ENCODE measurements at regions not wholly inside any gene's neighbourhood (a gene's known extent, or its start where the extent isn't known, plus 50 kb on each side); places are given as distances from the start of the nearest gene placed in this dataset.

GRCh38 chr3:7877312-7877711, 624.3 kb upstream of the LMCD1 start:
- Histone ChIP-seq H3K4me3 (ENCODE audit: low read length in 3 of 3) (no peak overlapping the region), H3K36me3 (ENCODE audit: control insufficient read depth in 3 of 3, insufficient read depth in 3 of 3, low read length in 3 of 3) (no peaks in the 10 kb centered on the region), H3K9ac (ENCODE audit: low read depth in 1 of 3, low read length in 3 of 3) (no peak overlapping the region), H3K27ac (ENCODE audit: low read depth, low read length) (no peak overlapping the region), H3K27me3 (ENCODE audit: control insufficient read depth in 3 of 3, insufficient read depth in 3 of 3, low read length in 3 of 3) (no peaks in the 10 kb centered on the region), H3K9me3 (ENCODE audit: control insufficient read depth in 3 of 3, low read length in 3 of 3) (no peaks in the 10 kb centered on the region), H3K4me1 (ENCODE audit: control insufficient read depth in 3 of 3, insufficient read depth in 3 of 3, low read length in 3 of 3) (no peaks in the 10 kb centered on the region)

- H3K4me3 ChIP-seq (ENCODE audit: low read length in 3 of 3), result no peak overlapping the region
- no peaks in the 10 kb centered on the region for H3K36me3 ChIP-seq (ENCODE audit: control insufficient read depth in 3 of 3, insufficient read depth in 3 of 3, low read length in 3 of 3)
- no peaks in the 10 kb centered on the region for H3K4me1 ChIP-seq (ENCODE audit: control insufficient read depth in 3 of 3, insufficient read depth in 3 of 3, low read length in 3 of 3)
- no peak overlapping the region for H3K27ac ChIP-seq (ENCODE audit: low read depth, low read length)
- no peaks in the 10 kb centered on the region for H3K9me3 ChIP-seq (ENCODE audit: control insufficient read depth in 3 of 3, low read length in 3 of 3)
- H3K9ac ChIP-seq (ENCODE audit: low read depth in 1 of 3, low read length in 3 of 3), result no peak overlapping the region
- H3K27me3 ChIP-seq (ENCODE audit: control insufficient read depth in 3 of 3, insufficient read depth in 3 of 3, low read length in 3 of 3), result no peaks in the 10 kb centered on the region
Observed at GRCh38 chr3:7879572-7879971, 622.1 kb upstream of the LMCD1 start.

GRCh38 chr3:7881946-7882345, 619.7 kb upstream of the LMCD1 start:
- no peak overlapping the region for H3K9ac ChIP-seq (ENCODE audit: low read depth in 1 of 3, low read length in 3 of 3)
- H3K9me3 ChIP-seq (ENCODE audit: control insufficient read depth in 3 of 3, low read length in 3 of 3), result no peaks in the 10 kb centered on the region
- no peaks in the 10 kb centered on the region for H3K27me3 ChIP-seq (ENCODE audit: control insufficient read depth in 3 of 3, insufficient read depth in 3 of 3, low read length in 3 of 3)
- no peak overlapping the region for H3K27ac ChIP-seq (ENCODE audit: low read depth, low read length)
- H3K4me1 ChIP-seq (ENCODE audit: control insufficient read depth in 3 of 3, insufficient read depth in 3 of 3, low read length in 3 of 3), result no peaks in the 10 kb centered on the region
- no peaks in the 10 kb centered on the region for H3K36me3 ChIP-seq (ENCODE audit: control insufficient read depth in 3 of 3, insufficient read depth in 3 of 3, low read length in 3 of 3)
- no peak overlapping the region for H3K4me3 ChIP-seq (ENCODE audit: low read length in 3 of 3)

DNA sequence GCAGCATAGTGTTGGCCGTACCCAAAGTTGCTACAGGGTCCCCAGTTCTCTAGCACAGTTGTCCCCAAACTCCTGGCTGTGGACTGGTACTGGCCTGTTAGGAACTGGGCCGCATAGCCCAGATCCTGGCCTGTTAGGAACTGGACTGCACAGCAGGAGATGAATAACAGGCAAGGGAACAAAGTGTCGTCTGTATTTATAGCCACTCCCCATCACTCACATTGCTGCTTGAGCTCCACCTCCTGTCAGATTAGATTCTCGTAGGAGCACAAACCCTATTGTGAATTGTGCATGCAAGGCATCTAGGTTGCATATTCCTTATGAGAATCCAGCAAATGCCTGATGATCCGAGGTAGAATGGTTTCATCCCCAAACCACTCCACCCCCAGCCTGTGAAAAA, 604.0 kb upstream of the LMCD1 start:
- Histone ChIP-seq H3K27ac (ENCODE audit: low read depth, low read length) (no peak overlapping the region), H3K9ac (ENCODE audit: low read depth in 1 of 3, low read length in 3 of 3) (no peak overlapping the region), H3K27me3 (ENCODE audit: control insufficient read depth in 3 of 3, insufficient read depth in 3 of 3, low read length in 3 of 3) (no peaks in the 10 kb centered on the region), H3K4me3 (ENCODE audit: low read length in 3 of 3) (no peak overlapping the region), H3K36me3 (ENCODE audit: control insufficient read depth in 3 of 3, insufficient read depth in 3 of 3, low read length in 3 of 3) (no peaks in the 10 kb centered on the region), H3K9me3 (ENCODE audit: control insufficient read depth in 3 of 3, low read length in 3 of 3) (no peaks in the 10 kb centered on the region), H3K4me1 (ENCODE audit: control insufficient read depth in 3 of 3, insufficient read depth in 3 of 3, low read length in 3 of 3) (no peaks in the 10 kb centered on the region)

DNA sequence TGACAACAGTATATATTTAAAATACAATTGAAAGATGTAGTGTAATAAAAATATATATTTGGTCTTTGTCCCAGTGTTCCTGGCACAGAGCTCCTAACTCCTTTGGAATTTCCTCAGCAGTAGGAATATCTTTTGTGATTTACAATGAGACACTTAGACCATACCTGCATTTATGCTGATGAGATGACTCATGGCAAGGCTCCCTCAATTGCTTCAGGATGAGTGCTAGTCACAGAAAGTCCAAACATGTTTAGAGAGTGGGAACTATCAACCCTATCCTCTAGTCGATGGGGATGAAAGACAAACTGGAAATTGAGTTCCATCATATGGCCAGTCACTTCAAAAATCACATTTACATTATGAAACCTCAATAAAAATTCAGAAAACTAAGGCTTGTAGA, 588.3 kb upstream of the LMCD1 start:
- no peak overlapping the region for H3K27ac ChIP-seq (ENCODE audit: low read depth, low read length)
- no peaks in the 10 kb centered on the region for H3K27me3 ChIP-seq (ENCODE audit: control insufficient read depth in 3 of 3, insufficient read depth in 3 of 3, low read length in 3 of 3)
- no peak overlapping the region for H3K9ac ChIP-seq (ENCODE audit: low read depth in 1 of 3, low read length in 3 of 3)
- H3K36me3 ChIP-seq (ENCODE audit: control insufficient read depth in 3 of 3, insufficient read depth in 3 of 3, low read length in 3 of 3), result no peaks in the 10 kb centered on the region
- no peaks in the 10 kb centered on the region for H3K9me3 ChIP-seq (ENCODE audit: control insufficient read depth in 3 of 3, low read length in 3 of 3)
- H3K4me3 ChIP-seq (ENCODE audit: low read length in 3 of 3), result no peak overlapping the region
- H3K4me1 ChIP-seq (ENCODE audit: control insufficient read depth in 3 of 3, insufficient read depth in 3 of 3, low read length in 3 of 3), result no peaks in the 10 kb centered on the region

DNA sequence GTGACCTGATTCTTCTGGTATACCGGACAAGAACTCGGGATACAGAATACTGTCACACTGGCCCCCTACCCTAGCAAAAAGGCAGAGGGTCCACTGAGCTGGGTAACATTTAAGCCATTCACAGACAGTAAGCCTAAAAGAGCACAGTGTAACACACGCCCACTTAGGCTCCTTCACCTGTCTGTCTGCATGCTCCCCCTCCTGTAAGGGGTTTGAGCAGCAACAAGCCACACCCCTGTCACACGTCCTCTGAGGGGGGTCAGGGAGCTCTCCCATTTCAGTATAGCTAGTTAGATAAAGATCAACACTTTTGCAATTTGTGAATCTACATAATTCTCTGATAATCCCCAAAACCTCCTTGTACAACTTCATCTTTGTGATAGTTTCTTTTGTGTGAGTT, 586.3 kb upstream of the LMCD1 start:
- Histone ChIP-seq H3K36me3 (ENCODE audit: control insufficient read depth in 3 of 3, insufficient read depth in 3 of 3, low read length in 3 of 3) (no peaks in the 10 kb centered on the region), H3K9me3 (ENCODE audit: control insufficient read depth in 3 of 3, low read length in 3 of 3) (no peaks in the 10 kb centered on the region), H3K4me1 (ENCODE audit: control insufficient read depth in 3 of 3, insufficient read depth in 3 of 3, low read length in 3 of 3) (no peaks in the 10 kb centered on the region), H3K4me3 (ENCODE audit: low read length in 3 of 3) (no peak overlapping the region), H3K9ac (ENCODE audit: low read depth in 1 of 3, low read length in 3 of 3) (no peak overlapping the region), H3K27me3 (ENCODE audit: control insufficient read depth in 3 of 3, insufficient read depth in 3 of 3, low read length in 3 of 3) (no peaks in the 10 kb centered on the region), H3K27ac (ENCODE audit: low read depth, low read length) (no peak overlapping the region)

GRCh38 chr3:7917443-7918151, 584.0 kb upstream of the LMCD1 start:
- no peaks in the 10 kb centered on the region for H3K27me3 ChIP-seq (ENCODE audit: control insufficient read depth in 3 of 3, insufficient read depth in 3 of 3, low read length in 3 of 3)
- H3K4me1 ChIP-seq (ENCODE audit: control insufficient read depth in 3 of 3, insufficient read depth in 3 of 3, low read length in 3 of 3), result no peaks in the 10 kb centered on the region
- H3K9ac ChIP-seq (ENCODE audit: low read depth in 1 of 3, low read length in 3 of 3), result no peak overlapping the region
- H3K36me3 ChIP-seq (ENCODE audit: control insufficient read depth in 3 of 3, insufficient read depth in 3 of 3, low read length in 3 of 3), result no peaks in the 10 kb centered on the region
- no peak overlapping the region for H3K27ac ChIP-seq (ENCODE audit: low read depth, low read length)
- no peak overlapping the region for H3K4me3 ChIP-seq (ENCODE audit: low read length in 3 of 3)
- H3K9me3 ChIP-seq (ENCODE audit: control insufficient read depth in 3 of 3, low read length in 3 of 3), result no peaks in the 10 kb centered on the region

DNA sequence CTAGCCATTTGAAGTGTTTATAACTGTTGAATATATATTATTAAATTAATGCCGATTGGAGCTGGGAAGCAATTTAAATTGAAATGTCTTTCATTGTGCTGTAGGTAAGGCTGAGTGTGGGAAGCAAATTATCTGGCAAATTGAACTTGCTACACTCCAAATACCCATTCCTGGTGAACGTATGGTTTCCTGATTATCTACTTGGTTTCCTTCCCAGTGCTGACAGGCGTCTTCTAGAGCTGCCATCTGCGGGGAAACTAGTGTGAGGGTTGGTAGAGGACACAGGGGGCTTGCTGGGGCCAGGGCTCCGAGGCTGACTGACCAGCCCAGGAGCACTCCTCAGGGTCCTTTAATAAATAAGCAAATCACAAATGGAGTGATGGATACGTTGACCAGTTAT, 581.4 kb upstream of the LMCD1 start:
- H3K27ac ChIP-seq (ENCODE audit: low read depth, low read length), result no peak overlapping the region

DNA sequence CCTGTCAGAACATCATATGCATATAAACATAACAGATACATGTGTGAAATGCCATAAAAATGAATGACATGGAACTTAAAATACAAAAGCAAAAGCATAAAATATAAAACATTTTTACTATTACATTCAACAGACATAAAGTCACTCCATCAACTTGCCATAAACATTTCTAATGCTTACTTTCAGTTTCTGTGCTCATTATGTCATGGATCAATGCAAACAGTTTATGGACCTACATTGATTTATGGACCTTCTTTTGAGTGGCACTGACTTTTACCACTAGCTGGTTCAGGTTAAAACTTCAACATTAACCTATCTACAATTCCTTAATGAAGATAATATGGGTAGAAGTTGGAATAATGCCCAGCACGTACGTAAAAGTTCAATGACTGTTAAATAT, 577.4 kb upstream of the LMCD1 start:
- H3K27me3 ChIP-seq (ENCODE audit: control insufficient read depth in 3 of 3, insufficient read depth in 3 of 3, low read length in 3 of 3), result no peaks in the 10 kb centered on the region
- H3K4me3 ChIP-seq (ENCODE audit: low read length in 3 of 3), result no peak overlapping the region

More for the DNA sequence above, 581.4 kb upstream of the LMCD1 start:
- Histone ChIP-seq H3K36me3 (ENCODE audit: control insufficient read depth in 3 of 3, insufficient read depth in 3 of 3, low read length in 3 of 3) (no peaks in the 10 kb centered on the region), H3K9ac (ENCODE audit: low read depth in 1 of 3, low read length in 3 of 3) (no peak overlapping the region), H3K9me3 (ENCODE audit: control insufficient read depth in 3 of 3, low read length in 3 of 3) (no peaks in the 10 kb centered on the region), H3K27me3 (ENCODE audit: control insufficient read depth in 3 of 3, insufficient read depth in 3 of 3, low read length in 3 of 3) (no peaks in the 10 kb centered on the region), H3K4me3 (ENCODE audit: low read length in 3 of 3) (no peak overlapping the region), H3K4me1 (ENCODE audit: control insufficient read depth in 3 of 3, insufficient read depth in 3 of 3, low read length in 3 of 3) (no peaks in the 10 kb centered on the region)

GRCh38 chr3:7927015-7927414, 574.6 kb upstream of the LMCD1 start:
- no peak overlapping the region for H3K4me3 ChIP-seq (ENCODE audit: low read length in 3 of 3)
- H3K4me1 ChIP-seq (ENCODE audit: control insufficient read depth in 3 of 3, insufficient read depth in 3 of 3, low read length in 3 of 3), result no peaks in the 10 kb centered on the region
- H3K27ac ChIP-seq (ENCODE audit: low read depth, low read length), result no peak overlapping the region
- H3K9me3 ChIP-seq (ENCODE audit: control insufficient read depth in 3 of 3, low read length in 3 of 3), result peaks cover 0 to 2% (median 0%) of the 10 kb centered on the region in 3 donors
- no peaks in the 10 kb centered on the region for H3K36me3 ChIP-seq (ENCODE audit: control insufficient read depth in 3 of 3, insufficient read depth in 3 of 3, low read length in 3 of 3)
- no peak overlapping the region for H3K9ac ChIP-seq (ENCODE audit: low read depth in 1 of 3, low read length in 3 of 3)
- no peaks in the 10 kb centered on the region for H3K27me3 ChIP-seq (ENCODE audit: control insufficient read depth in 3 of 3, insufficient read depth in 3 of 3, low read length in 3 of 3)

More for the DNA sequence above, 577.4 kb upstream of the LMCD1 start:
- peaks cover 0 to 2% (median 0%) of the 10 kb centered on the region in 3 donors for H3K9me3 ChIP-seq (ENCODE audit: control insufficient read depth in 3 of 3, low read length in 3 of 3)
- H3K9ac ChIP-seq (ENCODE audit: low read depth in 1 of 3, low read length in 3 of 3), result no peak overlapping the region
- H3K27ac ChIP-seq (ENCODE audit: low read depth, low read length), result no peak overlapping the region
- no peaks in the 10 kb centered on the region for H3K36me3 ChIP-seq (ENCODE audit: control insufficient read depth in 3 of 3, insufficient read depth in 3 of 3, low read length in 3 of 3)
- H3K4me1 ChIP-seq (ENCODE audit: control insufficient read depth in 3 of 3, insufficient read depth in 3 of 3, low read length in 3 of 3), result no peaks in the 10 kb centered on the region
